ENCODE measurements at regions not wholly inside any gene's neighbourhood (a gene's known extent, or its start where the extent isn't known, plus 50 kb on each side); places are given as distances from the start of the nearest gene placed in this dataset.

- no peaks in the 10 kb centered on the region for H3K9me3 ChIP-seq (ENCODE audit: control insufficient read depth, insufficient read depth, low read depth, low read length)
- H3K4me1 ChIP-seq (ENCODE audit: control insufficient read depth, extremely low read depth, insufficient read depth, low read length): no peaks in the 10 kb centered on the region
- TF ChIP-seq CTCF (conservative IDR thresholded peaks at IDR 0.05 in 1 of 2, IDR thresholded peaks at IDR 0.05 in 1 of 2; ENCODE audit: low read depth in 1 of 2, low read length in 2 of 2): no peak
- TF ChIP-seq EZH2 (IDR thresholded peaks at IDR 0.05; ENCODE audit: low read length, missing control alignments): no peak
- H3K4me2 ChIP-seq (ENCODE audit: extremely low read depth, insufficient read depth, low read length): no peak overlapping the region
- no peaks in the 10 kb centered on the region for H3K36me3 ChIP-seq (ENCODE audit: control insufficient read depth, insufficient read depth, low read length)
- no peak for DNase-seq (ENCODE audit: low read depth in 2 of 2)
- no peaks in the 10 kb centered on the region for H4K20me1 ChIP-seq (ENCODE audit: control insufficient read depth, extremely low read depth, insufficient read depth, low read length)
- no peak overlapping the region for H2AFZ ChIP-seq (ENCODE audit: low read length)
- H3K4me3 ChIP-seq (replicated peaks in 1 of 4; ENCODE audit: control extremely low read depth in 1 of 4, insufficient read depth in 1 of 4, low read depth in 3 of 4, low read length in 4 of 4): no peak overlapping the region
- H3K79me2 ChIP-seq (ENCODE audit: control insufficient read depth, insufficient read depth, low read length): no peaks in the 10 kb centered on the region
- H3K9ac ChIP-seq (ENCODE audit: insufficient read depth, low read length): no peak overlapping the region
- no peak overlapping the region for H3K27ac ChIP-seq (ENCODE audit: insufficient read depth, low read length)
- no peaks in the 10 kb centered on the region for H3K27me3 ChIP-seq (ENCODE audit: control insufficient read depth, insufficient read depth, low read length)
Observed at GRCh38 chr9:1274334-1274733, 224.2 kb downstream of the DMRT2 start.

GRCh38 chr9:1276474-1276873 lies 226.3 kb downstream of the DMRT2 start:
- no peak for DNase-seq (ENCODE audit: low read depth in 2 of 2)

GRCh38 chr9:1284727-1285126 lies 234.6 kb downstream of the DMRT2 start:
- Histone ChIP-seq H3K36me3 (ENCODE audit: control insufficient read depth, insufficient read depth, low read length) (no peaks in the 10 kb centered on the region), H3K27ac (ENCODE audit: insufficient read depth, low read length) (no peak overlapping the region), H3K79me2 (ENCODE audit: control insufficient read depth, insufficient read depth, low read length) (no peaks in the 10 kb centered on the region), H3K4me1 (ENCODE audit: control insufficient read depth, extremely low read depth, insufficient read depth, low read length) (no peaks in the 10 kb centered on the region), H4K20me1 (ENCODE audit: control insufficient read depth, extremely low read depth, insufficient read depth, low read length) (no peaks in the 10 kb centered on the region), H3K4me2 (ENCODE audit: extremely low read depth, insufficient read depth, low read length) (no peak overlapping the region), H3K9ac (ENCODE audit: insufficient read depth, low read length) (no peak overlapping the region), H3K4me3 (replicated peaks in 1 of 4; ENCODE audit: control extremely low read depth in 1 of 4, insufficient read depth in 1 of 4, low read depth in 3 of 4, low read length in 4 of 4) (no peak overlapping the region), H3K27me3 (ENCODE audit: control insufficient read depth, insufficient read depth, low read length) (no peaks in the 10 kb centered on the region), H2AFZ (ENCODE audit: low read length) (no peak overlapping the region), H3K9me3 (ENCODE audit: control insufficient read depth, insufficient read depth, low read depth, low read length) (no peaks in the 10 kb centered on the region)
- TF ChIP-seq CTCF (conservative IDR thresholded peaks at IDR 0.05 in 1 of 2, IDR thresholded peaks at IDR 0.05 in 1 of 2; ENCODE audit: low read depth in 1 of 2, low read length in 2 of 2) (no peak), EZH2 (IDR thresholded peaks at IDR 0.05; ENCODE audit: low read length, missing control alignments) (no peak)
- DNase-seq (ENCODE audit: low read depth in 2 of 2): no peak

More at GRCh38 chr9:1276474-1276873, 226.3 kb downstream of the DMRT2 start:
- Histone ChIP-seq H4K20me1 (ENCODE audit: control insufficient read depth, extremely low read depth, insufficient read depth, low read length) (no peaks in the 10 kb centered on the region), H3K9ac (ENCODE audit: insufficient read depth, low read length) (no peak overlapping the region), H2AFZ (ENCODE audit: low read length) (no peak overlapping the region), H3K79me2 (ENCODE audit: control insufficient read depth, insufficient read depth, low read length) (no peaks in the 10 kb centered on the region), H3K4me2 (ENCODE audit: extremely low read depth, insufficient read depth, low read length) (no peak overlapping the region), H3K27ac (ENCODE audit: insufficient read depth, low read length) (no peak overlapping the region), H3K27me3 (ENCODE audit: control insufficient read depth, insufficient read depth, low read length) (no peaks in the 10 kb centered on the region), H3K9me3 (ENCODE audit: control insufficient read depth, insufficient read depth, low read depth, low read length) (no peaks in the 10 kb centered on the region), H3K4me3 (replicated peaks in 1 of 4; ENCODE audit: control extremely low read depth in 1 of 4, insufficient read depth in 1 of 4, low read depth in 3 of 4, low read length in 4 of 4) (no peak overlapping the region), H3K36me3 (ENCODE audit: control insufficient read depth, insufficient read depth, low read length) (no peaks in the 10 kb centered on the region), H3K4me1 (ENCODE audit: control insufficient read depth, extremely low read depth, insufficient read depth, low read length) (no peaks in the 10 kb centered on the region)
- no peak for TF ChIP-seq CTCF (conservative IDR thresholded peaks at IDR 0.05 in 1 of 2, IDR thresholded peaks at IDR 0.05 in 1 of 2; ENCODE audit: low read depth in 1 of 2, low read length in 2 of 2)
- no peak for TF ChIP-seq EZH2 (IDR thresholded peaks at IDR 0.05; ENCODE audit: low read length, missing control alignments)

Measured in fibroblast of lung (primary cell).